Epithelial cell of esophagus (primary cell): ENCODE measurements at regions not wholly inside any gene's neighbourhood (a gene's known extent, or its start where the extent isn't known, plus 50 kb on each side); places are given as distances from the start of the nearest gene placed in this dataset.

ENCODE experiments used
- DNase-seq: peaks from one replicate; pipeline ENCODE4 v3.0.0; 2010; ENCODE audit warnings: low read depth
- H3K4me3 ChIP-seq: 2 replicates; pipeline ENCODE4 v1.5.1; 2011; ENCODE audit warnings: mild to moderate bottlenecking, low read length, control low read depth
- CTCF ChIP-seq: IDR thresholded peaks from 2 replicates; pipeline ENCODE4 v1.5.1; 2011; ENCODE audit warnings: low read depth, mild to moderate bottlenecking, low read length, control low read depth, inconsistent platforms; ENCODE audit not compliant: insufficient read depth; ENCODE audit errors: missing control alignments

GRCh38 chr4:138686106-138686835, 329.3 kb upstream of the NOCT start:
- TF ChIP-seq CTCF, result no peak
- DNase-seq, result no peak
- H3K4me3 ChIP-seq, result no peak overlapping the region

GRCh38 chr4:138685316-138685715, 330.3 kb upstream of the NOCT start:
- DNase-seq, result no peak
- TF ChIP-seq CTCF, result no peak
- H3K4me3 ChIP-seq, result no peak overlapping the region

- TF ChIP-seq CTCF, result peak; percentile 88
- peak; percentile 75 for DNase-seq
- H3K4me3 ChIP-seq, result no peak overlapping the region
Measured at GRCh38 chr4:138680989-138681604, 334.5 kb upstream of the NOCT start.

GRCh38 chr4:138680256-138680655, 335.3 kb upstream of the NOCT start:
- DNase-seq, result peak; percentile 58
- no peak for TF ChIP-seq CTCF
- H3K4me3 ChIP-seq, result no peak overlapping the region

GRCh38 chr4:138678985-138679746, 336.4 kb upstream of the NOCT start:
- peak; percentile 51 for DNase-seq
- no peak overlapping the region for H3K4me3 ChIP-seq
- no peak for TF ChIP-seq CTCF

- H3K4me3 ChIP-seq, result no peak overlapping the region
- no peak for TF ChIP-seq CTCF
- no peak for DNase-seq
Measured at GRCh38 chr4:138677748-138678147, 337.8 kb upstream of the NOCT start.
